IMR-90 (cell line): ENCODE measurements at regions not wholly inside any gene's neighbourhood (a gene's known extent, or its start where the extent isn't known, plus 50 kb on each side); places are given as distances from the start of the nearest gene placed in this dataset.

ENCODE experiments used
- ATAC-seq: fragments of 200-7000 bp; cut with Tn5 transposase; 2 replicates; pipeline ENCODE4 v1.9.1; 2020; ENCODE audit warnings: low read depth, mild to moderate bottlenecking, moderate library complexity
- BruUV-seq: library from RNA; stranded (reverse); fragments of 400-500 nt; replicated peaks from 2 replicates; lab custom pipeline; 2021; lab: Mats Ljungman, UMichigan
- CTCF ChIA-PET: fragments of 300-600 bp; formaldehyde crosslinking; extraction: SDS; loops from one replicate; lab custom pipeline; 2021; ENCODE audit warnings: antibody characterized with exemption; lab: Yijun Ruan, JAX
- POLR2A ChIA-PET: fragments of 300-600 bp; sonication (Branson Sonifier 250); formaldehyde crosslinking; loops from one replicate; lab custom pipeline; 2022; ENCODE audit warnings: antibody characterized with exemption; ENCODE audit not compliant: unreplicated experiment; lab: Charles Lee
- DNase-seq: peaks from one replicate; pipeline ENCODE4 v3.0.0; 2013
- H2AFZ ChIP-seq: replicated peaks from 2 replicates; pipeline ENCODE3; 2013; ENCODE audit warnings: low read length, mild to moderate bottlenecking; ENCODE audit not compliant: poor library complexity
- H2AK5ac ChIP-seq: 2 replicates; pipeline ENCODE4 v1.6.1; 2013; ENCODE audit warnings: low read depth, low read length, inconsistent platforms
- H2AK9ac ChIP-seq: replicated peaks from 2 replicates; pipeline ENCODE3; 2013; ENCODE audit warnings: mild to moderate bottlenecking, low read depth, low read length, moderate library complexity; ENCODE audit not compliant: poor library complexity
- H2BK120ac ChIP-seq: 2 replicates; pipeline ENCODE4 v1.6.1; 2013; ENCODE audit warnings: low read depth, low read length, inconsistent platforms
- H2BK15ac ChIP-seq: 3 replicates; pipeline ENCODE4 v1.6.1; 2013; ENCODE audit warnings: low read depth, low read length, inconsistent platforms
- H2BK20ac ChIP-seq: 2 replicates; pipeline ENCODE4 v1.6.1; 2013; ENCODE audit warnings: low read depth, mild to moderate bottlenecking, inconsistent platforms, low read length, moderate library complexity
- H2BK5ac ChIP-seq: 2 replicates; pipeline ENCODE4 v1.6.1; 2013; ENCODE audit warnings: mild to moderate bottlenecking, low read depth, low read length, inconsistent platforms; ENCODE audit not compliant: poor library complexity, severe bottlenecking
- H3K14ac ChIP-seq: replicated peaks from 2 replicates; pipeline ENCODE4 v1.6.1; 2013; ENCODE audit warnings: low read depth, low read length, inconsistent platforms
- H3K18ac ChIP-seq: 2 replicates; pipeline ENCODE4 v1.6.1; 2013; ENCODE audit warnings: low read depth, low read length, control low read depth
- H3K23ac ChIP-seq: 2 replicates; pipeline ENCODE4 v1.6.1; 2013; ENCODE audit warnings: low read depth, low read length, inconsistent platforms
- H3K27ac ChIP-seq: 2 replicates; pipeline ENCODE4 v1.5.1; 2013; ENCODE audit warnings: mild to moderate bottlenecking, control low read depth, low read length; ENCODE audit not compliant: insufficient read depth
- H3K27me3 ChIP-seq: 2 replicates; pipeline ENCODE4 v1.6.1; 2013; ENCODE audit warnings: low read length; ENCODE audit not compliant: control insufficient read depth, insufficient read depth
- H3K36me3 ChIP-seq: 2 replicates; pipeline ENCODE4 v1.6.1; 2013; ENCODE audit warnings: low read length, mixed read lengths; ENCODE audit not compliant: control insufficient read depth, insufficient read depth
- H3K4ac ChIP-seq: 2 replicates; pipeline ENCODE4 v1.6.1; 2013; ENCODE audit warnings: low read depth, low read length, inconsistent platforms
- H3K4me1 ChIP-seq: 2 replicates; pipeline ENCODE4 v1.6.1; 2013; ENCODE audit warnings: low read length, mixed read lengths; ENCODE audit not compliant: control insufficient read depth, insufficient read depth
- H3K4me2 ChIP-seq: 2 replicates; pipeline ENCODE4 v1.6.1; 2013; ENCODE audit warnings: low read depth, mild to moderate bottlenecking, control low read depth, low read length, moderate library complexity
- H3K4me3 ChIP-seq: 2 replicates; pipeline ENCODE4 v1.5.1; 2013; ENCODE audit warnings: low read depth, mild to moderate bottlenecking, control low read depth, low read length, moderate library complexity; ENCODE audit not compliant: insufficient read depth
- H3K56ac ChIP-seq: 2 replicates; pipeline ENCODE4 v1.6.1; 2013; ENCODE audit warnings: low read length, inconsistent platforms; ENCODE audit not compliant: insufficient read depth; ENCODE audit errors: extremely low read depth
- H3K79me1 ChIP-seq, 2 experiments: 2 replicates each; pipeline ENCODE4 v1.6.1; 2013; ENCODE audit warnings: low read length in 2 of 2, inconsistent platforms in 1 of 2, low read depth in 1 of 2
- H3K9ac ChIP-seq: 2 replicates; pipeline ENCODE4 v1.6.1; 2013; ENCODE audit warnings: low read depth, low read length, control low read depth
- H3K9me1 ChIP-seq: 2 replicates; pipeline ENCODE4 v1.6.1; 2013; ENCODE audit warnings: low read length, inconsistent platforms; ENCODE audit not compliant: insufficient read depth
- H3K9me3 ChIP-seq: 2 replicates; pipeline ENCODE4 v1.6.1; 2013; ENCODE audit warnings: low read length; ENCODE audit not compliant: control insufficient read depth, insufficient read depth
- H4K20me1 ChIP-seq: 2 replicates; pipeline ENCODE4 v1.6.1; 2013; ENCODE audit warnings: low read length, inconsistent platforms; ENCODE audit not compliant: insufficient read depth
- H4K5ac ChIP-seq: 2 replicates; pipeline ENCODE4 v1.6.1; 2013; ENCODE audit warnings: mild to moderate bottlenecking, low read depth, low read length, control low read depth
- H4K8ac ChIP-seq, 2 experiments: 2 replicates each; pipeline ENCODE4 v1.6.1; 2013; ENCODE audit warnings: low read depth in 2 of 2, low read length in 2 of 2, control low read depth in 1 of 2, inconsistent platforms in 1 of 2
- H4K91ac ChIP-seq: 2 replicates; pipeline ENCODE4 v1.6.1; 2013; ENCODE audit warnings: low read depth, low read length, inconsistent platforms; ENCODE audit not compliant: insufficient read depth
- BHLHE40 ChIP-seq: fragments of 150-350 bp; IDR thresholded peaks from 2 replicates; pipeline ENCODE4 v1.6.1; 2016; ENCODE audit warnings: mild to moderate bottlenecking, low read depth, low read length
- CEBPB ChIP-seq: IDR thresholded peaks from 2 replicates; pipeline ENCODE4 v1.6.1; 2012; ENCODE audit warnings: low read depth, low read length, improper control_type of control experiment
- CHD1 ChIP-seq: IDR thresholded peaks from 2 replicates; pipeline ENCODE4 v1.6.1; 2012; ENCODE audit warnings: low read depth, low read length, improper control_type of control experiment
- CTCF ChIP-seq: conservative IDR thresholded peaks from 2 replicates; pipeline ENCODE4 v1.5.1; 2012; ENCODE audit warnings: mild to moderate bottlenecking, low read depth, low read length, improper control_type of control experiment
- ELK1 ChIP-seq: fragments of 150-350 bp; IDR thresholded peaks from 2 replicates; pipeline ENCODE4 v1.6.1; 2016; ENCODE audit warnings: low read depth, mild to moderate bottlenecking, low read length, moderate library complexity, borderline replicate concordance
- FOS ChIP-seq: fragments of 150-350 bp; IDR thresholded peaks from 2 replicates; pipeline ENCODE4 v1.6.1; 2016; ENCODE audit warnings: low read depth, low read length
- MAZ ChIP-seq: IDR thresholded peaks from 2 replicates; pipeline ENCODE4 v1.6.1; 2012; ENCODE audit warnings: low read depth, mild to moderate bottlenecking, low read length, improper control_type of control experiment, moderate library complexity, borderline replicate concordance
- MXI1 ChIP-seq: IDR thresholded peaks from 2 replicates; pipeline ENCODE4 v1.6.1; 2012; ENCODE audit warnings: low read depth, mild to moderate bottlenecking, low read length, moderate library complexity, borderline replicate concordance
- NFE2L2 ChIP-seq: fragments of 150-350 bp; IDR thresholded peaks from 2 replicates; pipeline ENCODE4 v1.6.1; 2016; ENCODE audit warnings: low read depth, mild to moderate bottlenecking, low read length
- POLR2A ChIP-seq: IDR thresholded peaks from 2 replicates; pipeline ENCODE4 v1.6.1; 2012; ENCODE audit warnings: mild to moderate bottlenecking, low read depth, low read length
- RAD21 ChIP-seq: IDR thresholded peaks from 2 replicates; pipeline ENCODE4 v1.6.1; 2012; ENCODE audit warnings: low read length, improper control_type of control experiment
- RCOR1 ChIP-seq: IDR thresholded peaks from 2 replicates; pipeline ENCODE4 v1.6.1; 2012; ENCODE audit warnings: mild to moderate bottlenecking, low read length, improper control_type of control experiment; ENCODE audit not compliant: insufficient replicate concordance
- RFX5 ChIP-seq: IDR thresholded peaks from 2 replicates; pipeline ENCODE4 v1.8.0; 2012; ENCODE audit warnings: low read depth, mild to moderate bottlenecking, low read length, moderate library complexity
- SMC3 ChIP-seq: fragments of 150-350 bp; IDR thresholded peaks from 2 replicates; pipeline ENCODE4 v1.6.1; 2016; ENCODE audit warnings: low read depth, mild to moderate bottlenecking, antibody characterized with exemption, low read length, moderate library complexity
- USF2 ChIP-seq: fragments of 150-350 bp; IDR thresholded peaks from 2 replicates; pipeline ENCODE4 v1.6.1; 2017; ENCODE audit warnings: mild to moderate bottlenecking, antibody characterized with exemption, low read length, low read depth
- WGBS, 2 experiments: methylation state at CpG; one replicate each; pipeline versions ENCODE4 v1.1.5 to v1.1.7; 2013; ENCODE audit warnings: missing lambda C conversion rate in 2 of 2; ENCODE audit not compliant: insufficient read length in 1 of 2; ENCODE audit errors: extremely low coverage in 2 of 2; 5-methylcytosine and 5-hydroxymethylcytosine counted together
- dilution Hi-C: fragments of 300-500 bp; cut with HindIII; formaldehyde crosslinking; loops from one replicate; pipeline ENCODE4 v1.14.3; 2018; ENCODE audit warnings: low sequenced_read_pairs; ENCODE audit not compliant: unreplicated experiment
- in situ Hi-C: fragments of 300-500 bp; cut with MboI; formaldehyde crosslinking; loops from 3 replicates; pipeline ENCODE4 v1.14.3; 2019; ENCODE audit warnings: low sequenced_read_pairs, inconsistent platforms, mixed read lengths
- intact Hi-C: fragments of 100-400 bp; cut with micrococcal nuclease; formaldehyde crosslinking; loops from 2 replicates; pipeline ENCODE4 v1.10.0; 2022

GRCh38 chr5:117209479-117209878, 634.9 kb upstream of the SEMA6A start:
- Histone ChIP-seq H3K36me3 (no peaks in the 10 kb centered on the region), H2AFZ (no peak overlapping the region), H3K9me1 (no peaks in the 10 kb centered on the region), H2BK15ac (no peak overlapping the region), H4K91ac (no peak overlapping the region), H2BK120ac (no peak overlapping the region), H3K56ac (no peak overlapping the region), H3K27ac (no peak overlapping the region), H3K4ac (no peak overlapping the region), H3K27me3 (no peaks in the 10 kb centered on the region), H2BK5ac (no peak overlapping the region), H3K4me3 (no peak overlapping the region), H3K14ac (no peak overlapping the region), H4K5ac (no peak overlapping the region), H3K4me2 (no peak overlapping the region), H3K18ac (no peak overlapping the region), H3K9me3 (peaks cover 18% of the 10 kb centered on the region), H3K9ac (no peak overlapping the region), H2BK20ac (no peak overlapping the region), H2AK5ac (no peak overlapping the region), H4K8ac (no peak overlapping the region), H2AK9ac (no peak overlapping the region), H3K23ac (no peak overlapping the region), H3K4me1 (no peaks in the 10 kb centered on the region), H3K79me1 (no peaks in the 10 kb centered on the region), H4K20me1 (no peaks in the 10 kb centered on the region)
- intact Hi-C loops = no loop called here
- no CpG with 5 or more reads among the region's 3 CpGs for WGBS, 2 experiments
- DNase-seq (no peak), ATAC-seq (no peak)
- no peak for TF ChIP-seq BHLHE40
- TF ChIP-seq NFE2L2 = no peak
- no peak for TF ChIP-seq CEBPB
- no peak for TF ChIP-seq RAD21
- no peak for TF ChIP-seq ELK1
- TF ChIP-seq MXI1 = no peak
- TF ChIP-seq CTCF = no peak
- TF ChIP-seq RCOR1 = no peak
- TF ChIP-seq FOS = no peak
- TF ChIP-seq SMC3 = no peak
- TF ChIP-seq POLR2A = no peak
- TF ChIP-seq MAZ = no peak
- no peak for TF ChIP-seq USF2
- no peak for TF ChIP-seq CHD1
- TF ChIP-seq RFX5 = no peak
- POLR2A ChIA-PET = no interaction called here
- dilution Hi-C loops = no loop called here
- in situ Hi-C loops = no loop called here
- CTCF ChIA-PET = no interaction called here
- no TSS peak for BruUV-seq
